Loucy (cell line): ENCODE measurements at regions not wholly inside any gene's neighbourhood (a gene's known extent, or its start where the extent isn't known, plus 50 kb on each side); places are given as distances from the start of the nearest gene placed in this dataset.

Experiments used
- H2AFZ ChIP-seq: fragments of 200-600 bp; sonication (generic); 2 replicates; pipeline ENCODE4 v1.6.0; 2016; ENCODE audit warnings: antibody characterized with exemption, mild to moderate bottlenecking, low read length, moderate library complexity
- H3F3A ChIP-seq: fragments of 200-600 bp; 2 replicates; pipeline ENCODE4 v1.6.0; 2016; ENCODE audit warnings: antibody characterized with exemption, low read depth, mild to moderate bottlenecking
- H3K27me3 ChIP-seq: fragments of 200-600 bp; sonication (generic); 2 replicates; pipeline ENCODE4 v1.6.1; 2014; ENCODE audit warnings: low read length, mild to moderate bottlenecking; ENCODE audit not compliant: insufficient read depth, poor library complexity, severe bottlenecking
- H3K36me3 ChIP-seq: fragments of 200-600 bp; sonication (generic); 2 replicates; pipeline ENCODE4 v1.6.1; 2016; ENCODE audit warnings: low read length; ENCODE audit not compliant: insufficient read depth
- H3K4me1 ChIP-seq: fragments of 200-600 bp; sonication (generic); 2 replicates; pipeline ENCODE4 v1.5.1; 2014; ENCODE audit warnings: low read length, mild to moderate bottlenecking; ENCODE audit not compliant: insufficient read depth, poor library complexity, severe bottlenecking
- H3K4me2 ChIP-seq: fragments of 200-600 bp; sonication (generic); 2 replicates; pipeline ENCODE4 v1.6.0; 2014; ENCODE audit warnings: antibody characterized with exemption, low read length, low read depth, mild to moderate bottlenecking; ENCODE audit not compliant: poor library complexity, severe bottlenecking
- H3K4me3 ChIP-seq: fragments of 200-600 bp; sonication (generic); 2 replicates; pipeline ENCODE4 v1.5.1; 2014; ENCODE audit warnings: low read length, mild to moderate bottlenecking, mixed read lengths; ENCODE audit not compliant: poor library complexity, severe bottlenecking
- H3K79me2 ChIP-seq: fragments of 200-600 bp; sonication (generic); 2 replicates; pipeline ENCODE4 v1.6.1; 2014; ENCODE audit warnings: low read length; ENCODE audit not compliant: insufficient read depth
- H3K9ac ChIP-seq: fragments of 200-600 bp; sonication (generic); 2 replicates; pipeline ENCODE4 v1.6.0; 2014; ENCODE audit warnings: mild to moderate bottlenecking, low read depth, low read length, moderate library complexity; ENCODE audit not compliant: poor library complexity, severe bottlenecking
- H3K9me2 ChIP-seq: fragments of 200-600 bp; sonication (generic); replicated peaks from 2 replicates; pipeline ENCODE4 v1.6.1; 2016; ENCODE audit warnings: low read depth, low read length, mixed read lengths
- H3K9me3 ChIP-seq: fragments of 200-600 bp; sonication (generic); 2 replicates; pipeline ENCODE4 v1.6.1; 2014; ENCODE audit warnings: mild to moderate bottlenecking, antibody characterized with exemption, low read length, low read depth; ENCODE audit not compliant: insufficient read depth
- H4K20me1 ChIP-seq: fragments of 200-600 bp; sonication (generic); 2 replicates; pipeline ENCODE4 v1.6.0; 2014; ENCODE audit warnings: antibody characterized with exemption, low read length, mild to moderate bottlenecking; ENCODE audit not compliant: insufficient read depth, poor library complexity, severe bottlenecking
- EZH2phosphoT487 ChIP-seq: fragments of 200-600 bp; IDR thresholded peaks from 2 replicates; pipeline ENCODE4 v1.6.1; 2018; ENCODE audit warnings: antibody characterized with exemption, mild to moderate bottlenecking, moderate library complexity, borderline replicate concordance
- TF ChIP-seq, protein P1 (sequence below): fragments of 200-600 bp; sonication (generic); conservative IDR thresholded peaks from 2 replicates; pipeline ENCODE4 v1.5.1; 2014; ENCODE audit warnings: mild to moderate bottlenecking, antibody characterized with exemption, low read length

DNA sequence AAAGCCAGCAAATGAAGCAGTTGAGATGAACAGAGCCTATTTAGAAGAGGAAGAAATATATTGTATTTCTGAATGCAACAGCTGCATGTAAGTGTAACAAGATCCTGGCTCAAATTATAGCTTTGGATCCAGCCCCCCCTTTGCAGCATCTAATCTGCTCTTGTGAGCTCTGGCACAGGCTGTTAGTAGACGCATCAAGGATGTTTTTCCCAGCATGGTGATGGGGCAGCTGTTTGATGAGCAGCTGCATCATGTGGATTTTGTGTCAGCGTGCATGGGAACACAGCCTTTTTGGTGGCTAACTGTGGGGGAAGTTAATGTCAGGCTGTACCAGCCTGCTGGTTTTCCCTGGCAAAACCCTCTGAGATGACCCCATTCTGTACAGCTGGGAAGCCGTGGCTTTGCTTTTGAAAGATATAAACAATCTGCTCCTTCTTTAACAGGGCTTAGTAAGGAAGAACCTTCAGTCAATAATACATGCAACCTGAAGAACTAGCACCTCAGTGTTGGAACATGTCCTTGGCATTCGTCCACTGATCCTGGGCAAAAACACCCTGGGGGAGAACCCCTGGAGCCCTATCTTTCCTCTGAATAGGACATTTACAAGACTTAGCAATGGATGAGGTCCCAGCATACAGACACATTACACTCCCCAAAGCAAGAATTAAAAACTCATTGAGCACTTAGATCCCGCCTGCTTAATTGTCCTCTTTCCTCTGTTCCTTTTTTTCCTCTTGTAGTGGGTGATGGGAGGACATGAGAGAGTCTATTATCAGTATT, 70.6 kb downstream of the NPS start:
- Histone ChIP-seq H3K36me3 (no peaks in the 10 kb centered on the region), H3K9me2 (no peaks in the 10 kb centered on the region), H3K27me3 (no peaks in the 10 kb centered on the region), H3F3A (no peaks in the 10 kb centered on the region), H3K9ac (no peak overlapping the region), H4K20me1 (no peaks in the 10 kb centered on the region), H2AFZ (no peak overlapping the region), H3K4me2 (no peak overlapping the region), H3K4me1 (no peaks in the 10 kb centered on the region), H3K79me2 (no peaks in the 10 kb centered on the region), H3K4me3 (no peak overlapping the region), H3K9me3 (no peaks in the 10 kb centered on the region)
- TF ChIP-seq, protein P1, sequence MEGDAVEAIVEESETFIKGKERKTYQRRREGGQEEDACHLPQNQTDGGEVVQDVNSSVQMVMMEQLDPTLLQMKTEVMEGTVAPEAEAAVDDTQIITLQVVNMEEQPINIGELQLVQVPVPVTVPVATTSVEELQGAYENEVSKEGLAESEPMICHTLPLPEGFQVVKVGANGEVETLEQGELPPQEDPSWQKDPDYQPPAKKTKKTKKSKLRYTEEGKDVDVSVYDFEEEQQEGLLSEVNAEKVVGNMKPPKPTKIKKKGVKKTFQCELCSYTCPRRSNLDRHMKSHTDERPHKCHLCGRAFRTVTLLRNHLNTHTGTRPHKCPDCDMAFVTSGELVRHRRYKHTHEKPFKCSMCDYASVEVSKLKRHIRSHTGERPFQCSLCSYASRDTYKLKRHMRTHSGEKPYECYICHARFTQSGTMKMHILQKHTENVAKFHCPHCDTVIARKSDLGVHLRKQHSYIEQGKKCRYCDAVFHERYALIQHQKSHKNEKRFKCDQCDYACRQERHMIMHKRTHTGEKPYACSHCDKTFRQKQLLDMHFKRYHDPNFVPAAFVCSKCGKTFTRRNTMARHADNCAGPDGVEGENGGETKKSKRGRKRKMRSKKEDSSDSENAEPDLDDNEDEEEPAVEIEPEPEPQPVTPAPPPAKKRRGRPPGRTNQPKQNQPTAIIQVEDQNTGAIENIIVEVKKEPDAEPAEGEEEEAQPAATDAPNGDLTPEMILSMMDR: no peak

DNA sequence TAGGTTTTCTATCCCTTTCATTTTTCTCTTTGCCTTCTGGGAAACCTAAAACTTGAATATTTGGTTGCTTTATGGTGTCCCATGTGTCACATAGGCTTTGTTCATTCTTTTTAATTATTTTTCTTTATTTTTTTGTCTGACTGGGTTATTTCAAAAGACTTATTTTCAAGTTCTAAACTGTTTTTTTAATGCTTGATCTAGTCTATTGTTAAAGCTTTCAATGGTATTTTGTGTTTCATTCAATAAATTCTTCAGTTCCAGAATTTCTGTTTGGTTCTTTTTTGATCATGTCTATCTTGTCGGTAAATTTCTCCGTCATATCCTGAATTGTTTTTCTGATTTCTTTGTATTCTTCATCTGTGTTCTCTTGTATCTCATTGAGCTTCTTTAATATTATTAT, 86.8 kb downstream of the NPS start:
- no peak overlapping the region for H3K4me2 ChIP-seq
- H2AFZ ChIP-seq: no peak overlapping the region
- TF ChIP-seq EZH2phosphoT487: no peak
- TF ChIP-seq, protein P1: no peak
- H3K27me3 ChIP-seq: no peaks in the 10 kb centered on the region
- peaks cover 3% of the 10 kb centered on the region; the same call in 1 of the 2 replicates for H3K9me3 ChIP-seq
- no peak overlapping the region for H3K9ac ChIP-seq
- no peaks in the 10 kb centered on the region for H3K36me3 ChIP-seq
- no peak overlapping the region for H3K4me3 ChIP-seq
- H3K9me2 ChIP-seq: no peaks in the 10 kb centered on the region
- no peaks in the 10 kb centered on the region for H3F3A ChIP-seq
- no peaks in the 10 kb centered on the region for H4K20me1 ChIP-seq
- H3K79me2 ChIP-seq: no peaks in the 10 kb centered on the region
- H3K4me1 ChIP-seq: no peaks in the 10 kb centered on the region

DNA sequence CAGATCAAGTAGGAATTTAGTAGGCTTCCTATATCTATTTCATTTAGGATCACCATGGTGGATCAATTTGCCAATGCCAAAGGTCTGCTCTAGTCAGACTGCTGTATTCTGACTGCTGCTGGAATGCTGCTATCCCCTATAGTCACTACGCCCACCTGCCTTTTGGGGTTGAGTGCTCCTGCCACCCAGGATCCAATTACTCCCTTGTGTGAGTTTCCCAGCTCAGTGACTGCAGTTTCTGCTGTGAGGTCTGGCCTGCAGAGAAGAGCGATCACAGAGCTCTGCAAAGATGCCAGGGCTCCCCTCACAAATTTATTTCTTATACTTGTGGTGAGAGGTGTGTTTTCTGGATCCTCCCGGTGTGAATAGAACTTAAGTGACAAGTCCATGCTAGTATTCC, 88.1 kb upstream of the FOXI2 start:
- Histone ChIP-seq H3K4me3 (no peak overlapping the region), H3K4me2 (no peak overlapping the region), H3F3A (no peaks in the 10 kb centered on the region), H3K27me3 (no peaks in the 10 kb centered on the region), H3K79me2 (no peaks in the 10 kb centered on the region), H3K9me2 (no peaks in the 10 kb centered on the region), H3K4me1 (no peaks in the 10 kb centered on the region), H2AFZ (no peak overlapping the region), H3K9ac (no peak overlapping the region), H3K9me3 (no peaks in the 10 kb centered on the region), H4K20me1 (no peaks in the 10 kb centered on the region), H3K36me3 (no peaks in the 10 kb centered on the region)
- TF ChIP-seq, protein P1: no peak
- no peak for TF ChIP-seq EZH2phosphoT487
